ENCODE measurements at regions not wholly inside any gene's neighbourhood (a gene's known extent, or its start where the extent isn't known, plus 50 kb on each side); places are given as distances from the start of the nearest gene placed in this dataset.

- TF ChIP-seq, protein P1, sequence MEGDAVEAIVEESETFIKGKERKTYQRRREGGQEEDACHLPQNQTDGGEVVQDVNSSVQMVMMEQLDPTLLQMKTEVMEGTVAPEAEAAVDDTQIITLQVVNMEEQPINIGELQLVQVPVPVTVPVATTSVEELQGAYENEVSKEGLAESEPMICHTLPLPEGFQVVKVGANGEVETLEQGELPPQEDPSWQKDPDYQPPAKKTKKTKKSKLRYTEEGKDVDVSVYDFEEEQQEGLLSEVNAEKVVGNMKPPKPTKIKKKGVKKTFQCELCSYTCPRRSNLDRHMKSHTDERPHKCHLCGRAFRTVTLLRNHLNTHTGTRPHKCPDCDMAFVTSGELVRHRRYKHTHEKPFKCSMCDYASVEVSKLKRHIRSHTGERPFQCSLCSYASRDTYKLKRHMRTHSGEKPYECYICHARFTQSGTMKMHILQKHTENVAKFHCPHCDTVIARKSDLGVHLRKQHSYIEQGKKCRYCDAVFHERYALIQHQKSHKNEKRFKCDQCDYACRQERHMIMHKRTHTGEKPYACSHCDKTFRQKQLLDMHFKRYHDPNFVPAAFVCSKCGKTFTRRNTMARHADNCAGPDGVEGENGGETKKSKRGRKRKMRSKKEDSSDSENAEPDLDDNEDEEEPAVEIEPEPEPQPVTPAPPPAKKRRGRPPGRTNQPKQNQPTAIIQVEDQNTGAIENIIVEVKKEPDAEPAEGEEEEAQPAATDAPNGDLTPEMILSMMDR (IDR thresholded peaks at IDR 0.05; ENCODE audit: poor library complexity): no peak
- no peak for TF ChIP-seq EZH2 (IDR thresholded peaks at IDR 0.05; ENCODE audit: borderline replicate concordance)
Measured at GRCh38 chr16:79434771-79435170, 165.8 kb downstream of the MAF start.
